Esophagus squamous epithelium (tissue), 5 donors: ENCODE measurements at regions not wholly inside any gene's neighbourhood (a gene's known extent, or its start where the extent isn't known, plus 50 kb on each side); places are given as distances from the start of the nearest gene placed in this dataset.
"Not testable (repeated sequence)": the region's sequence is repeated elsewhere in the genome, so short reads cannot be mapped to it uniquely, and the experiment has no call there.

Experiments used
- DNase-seq: peaks from one replicate; lab custom pipeline; 2025; lab: John Stamatoyannopoulos, UW
- H3K27ac ChIP-seq, 4 donors: fragments of 200-600 bp; sonication (generic); one replicate each; pipeline ENCODE4 v1.5.1; 2016 to 2019; ENCODE audit warnings: mild to moderate bottlenecking in 1 of 4
- H3K27me3 ChIP-seq, 4 donors: fragments of 200-600 bp; sonication (generic); 1 replicate in 3 of 4; 2 replicates in 1 of 4; pipeline versions ENCODE4 v1.5.1 to v1.6.0; 2017 to 2021; ENCODE audit warnings: antibody characterized with exemption in 1 of 4
- H3K36me3 ChIP-seq, 3 donors: fragments of 200-600 bp; sonication (generic); one replicate each; pipeline ENCODE4 v1.5.1; 2016 to 2019
- H3K4me1 ChIP-seq, 3 donors: fragments of 200-600 bp; sonication (generic); one replicate each; pipeline ENCODE4 v1.5.1; 2017 to 2019
- H3K4me3 ChIP-seq, 4 donors: fragments of 200-600 bp; sonication (generic); 1 replicate in 3 of 4; 2 replicates in 1 of 4; pipeline ENCODE4 v1.5.1; 2016 to 2019; ENCODE audit warnings: mild to moderate bottlenecking in 2 of 4, moderate library complexity in 1 of 4
- H3K9me3 ChIP-seq, 3 donors: fragments of 200-600 bp; sonication (generic); one replicate each; pipeline ENCODE4 v1.5.1; 2016 to 2019
- POLR2A ChIP-seq, 4 donors: fragments of 450-650 bp; IDR thresholded peaks; one replicate each; pipeline ENCODE4 v1.6.1; 2017; ENCODE audit warnings: antibody characterized with exemption in 4 of 4, mild to moderate bottlenecking in 4 of 4, moderate library complexity in 3 of 4
- WGBS, 2 donors: methylation state at CpG; one replicate each; pipeline ENCODE4 v1.1.5; 2018; 5-methylcytosine and 5-hydroxymethylcytosine counted together
- intact Hi-C: fragments of 100-400 bp; cut with DNase I; formaldehyde crosslinking; loops from one replicate; pipeline ENCODE4 v1.15.0; 2022
- TF ChIP-seq, protein P1 (sequence below), 6 experiments: fragments of 450-650 bp in 4 of 6; fragments of 200-600 bp in 2 of 6; sonication (generic) in 2 of 6; IDR thresholded peaks; one replicate each; pipeline ENCODE4 v1.5.1; 2016 to 2019; ENCODE audit warnings: antibody characterized with exemption in 6 of 6, mild to moderate bottlenecking in 4 of 6, moderate library complexity in 4 of 6
- donor health status: DM: yes; HTN: yes; CAD: no.

DNA sequence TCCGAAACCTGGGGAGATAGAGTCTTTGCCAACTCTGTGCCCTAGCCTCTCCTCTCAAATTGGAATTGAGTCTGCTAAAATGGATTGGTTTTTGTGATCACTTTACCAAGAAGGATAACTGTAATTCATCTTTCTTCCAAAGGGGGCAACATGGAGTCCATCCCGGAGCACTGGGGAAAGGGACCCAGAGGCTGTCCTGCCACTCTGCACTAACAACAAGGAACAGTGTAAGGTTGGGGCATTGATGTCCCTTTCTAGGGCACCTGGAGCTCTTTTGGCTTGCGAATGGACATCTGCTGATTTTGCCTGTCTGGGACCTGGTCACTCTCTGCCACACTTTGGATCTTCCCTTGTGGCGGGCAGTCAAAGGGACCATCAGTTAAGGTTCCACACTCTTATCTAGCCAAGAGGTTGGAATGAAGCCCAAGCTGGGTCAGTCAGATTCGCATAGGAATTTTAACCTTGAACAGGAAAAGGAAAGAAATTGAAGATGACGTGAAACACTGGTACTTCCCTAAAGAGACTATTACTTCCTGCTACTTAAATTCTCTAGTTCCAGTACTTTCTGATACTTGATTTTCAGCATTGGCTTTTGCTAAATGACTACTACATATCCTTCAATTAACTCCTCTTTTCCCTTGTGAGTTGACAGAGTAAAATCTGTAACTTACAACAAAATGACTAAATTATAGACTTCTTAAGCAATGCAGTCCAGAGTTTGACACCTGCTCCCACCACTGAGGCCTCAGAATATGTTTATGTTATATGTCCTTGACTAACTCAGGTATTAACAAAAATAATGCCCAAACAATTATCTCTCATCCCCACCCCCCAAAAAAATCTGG lies 64.7 kb upstream of the KLF7 start:
- 58 to 62% methylated on average over 5 to 6 of the region's 6 CpGs for WGBS, 2 donors
- Histone ChIP-seq H3K4me3 (no peak overlapping the region), H3K27me3 (no peaks in the 10 kb centered on the region), H3K4me1 (peaks cover 0 to 26% (median 0%) of the 10 kb centered on the region in 3 donors), H3K9me3 (no peaks in the 10 kb centered on the region), H3K27ac (no peak overlapping the region), H3K36me3 (no peaks in the 10 kb centered on the region)
- TF ChIP-seq, protein P1, sequence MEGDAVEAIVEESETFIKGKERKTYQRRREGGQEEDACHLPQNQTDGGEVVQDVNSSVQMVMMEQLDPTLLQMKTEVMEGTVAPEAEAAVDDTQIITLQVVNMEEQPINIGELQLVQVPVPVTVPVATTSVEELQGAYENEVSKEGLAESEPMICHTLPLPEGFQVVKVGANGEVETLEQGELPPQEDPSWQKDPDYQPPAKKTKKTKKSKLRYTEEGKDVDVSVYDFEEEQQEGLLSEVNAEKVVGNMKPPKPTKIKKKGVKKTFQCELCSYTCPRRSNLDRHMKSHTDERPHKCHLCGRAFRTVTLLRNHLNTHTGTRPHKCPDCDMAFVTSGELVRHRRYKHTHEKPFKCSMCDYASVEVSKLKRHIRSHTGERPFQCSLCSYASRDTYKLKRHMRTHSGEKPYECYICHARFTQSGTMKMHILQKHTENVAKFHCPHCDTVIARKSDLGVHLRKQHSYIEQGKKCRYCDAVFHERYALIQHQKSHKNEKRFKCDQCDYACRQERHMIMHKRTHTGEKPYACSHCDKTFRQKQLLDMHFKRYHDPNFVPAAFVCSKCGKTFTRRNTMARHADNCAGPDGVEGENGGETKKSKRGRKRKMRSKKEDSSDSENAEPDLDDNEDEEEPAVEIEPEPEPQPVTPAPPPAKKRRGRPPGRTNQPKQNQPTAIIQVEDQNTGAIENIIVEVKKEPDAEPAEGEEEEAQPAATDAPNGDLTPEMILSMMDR (IDR thresholded peaks at IDR 0.05) = peak in 4 of 6 experiments; percentile 15 to 62 (median 34)
- no peak for TF ChIP-seq POLR2A (IDR thresholded peaks at IDR 0.05)
- intact Hi-C loops = no loop called here
- DNase-seq = no peak

DNA sequence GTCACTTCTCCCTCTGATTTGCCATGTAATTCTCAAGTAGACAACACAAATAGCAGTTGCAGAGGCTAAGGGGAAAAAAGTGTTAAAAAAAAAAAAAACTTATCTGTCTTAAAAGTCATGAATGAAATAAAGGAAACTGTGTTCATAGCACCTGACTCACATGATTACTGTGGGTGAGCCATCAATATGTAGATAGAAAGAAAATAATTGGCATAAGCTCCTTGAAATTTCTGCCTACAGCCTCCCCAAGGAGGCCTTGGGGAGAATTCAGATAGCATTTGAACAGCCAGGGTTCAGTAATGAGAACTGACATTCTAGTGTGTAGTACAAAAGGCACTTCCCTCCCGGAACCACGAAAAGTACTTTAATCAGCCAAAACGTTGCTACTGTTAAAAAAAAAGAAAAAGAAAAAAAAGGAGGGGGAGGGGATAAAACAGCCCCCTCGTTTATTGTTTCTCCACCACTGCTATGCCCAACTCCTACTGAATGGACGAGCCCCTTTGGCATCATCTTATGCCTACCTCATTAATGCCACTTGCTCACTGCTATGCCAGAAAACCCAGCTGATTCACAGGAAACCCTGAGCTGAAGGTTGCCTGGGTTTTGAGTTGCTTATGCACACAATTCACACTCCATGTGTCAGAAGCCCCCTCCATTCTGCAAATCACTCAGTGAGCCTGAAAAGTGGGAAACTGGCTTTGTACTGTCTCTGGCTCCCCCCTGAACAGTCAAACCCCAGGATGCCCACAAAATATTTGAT lies 65.5 kb upstream of the KLF7 start:
- no peak overlapping the region for H3K4me3 ChIP-seq
- H3K27me3 ChIP-seq = no peaks in the 10 kb centered on the region
- intact Hi-C loops = no loop called here
- no peak overlapping the region for H3K27ac ChIP-seq
- peaks cover 0 to 27% (median 0%) of the 10 kb centered on the region in 3 donors for H3K4me1 ChIP-seq
- WGBS, 2 donors = 58 to 59% methylated on average over 5 of the region's 5 CpGs
- no peaks in the 10 kb centered on the region for H3K9me3 ChIP-seq
- TF ChIP-seq, protein P1 (IDR thresholded peaks at IDR 0.05) = no peak
- no peak for TF ChIP-seq POLR2A (IDR thresholded peaks at IDR 0.05)
- no peaks in the 10 kb centered on the region for H3K36me3 ChIP-seq
- DNase-seq = no peak

DNA sequence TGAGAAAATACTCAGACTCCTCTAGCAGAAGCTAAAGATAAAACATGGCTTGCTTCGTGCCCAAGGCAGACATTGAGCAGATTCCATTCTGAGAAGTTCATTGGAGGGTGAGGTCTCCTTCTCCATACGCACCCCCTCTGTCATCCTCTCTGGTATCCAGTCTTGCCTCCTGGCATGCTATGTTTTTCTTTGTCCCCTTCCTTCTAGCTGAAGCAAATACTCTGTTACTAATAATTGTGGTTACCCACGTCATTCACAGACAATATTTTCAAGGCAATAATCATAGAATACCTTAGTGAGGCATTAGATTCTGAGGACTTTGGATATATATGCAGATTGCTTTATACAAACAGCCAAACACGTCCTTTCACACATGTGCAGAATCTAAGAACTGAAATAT lies 66.2 kb upstream of the KLF7 start:
- WGBS, 2 donors = 89 to 96% methylated on average over 4 of the region's 4 CpGs
- no peaks in the 10 kb centered on the region for H3K27me3 ChIP-seq
- H3K4me1 ChIP-seq = peaks cover 0 to 24% (median 0%) of the 10 kb centered on the region in 3 donors
- no peaks in the 10 kb centered on the region for H3K9me3 ChIP-seq
- no peak overlapping the region for H3K27ac ChIP-seq
- intact Hi-C loops = no loop called here
- DNase-seq = no peak
- no peak overlapping the region for H3K4me3 ChIP-seq
- H3K36me3 ChIP-seq = no peaks in the 10 kb centered on the region
- TF ChIP-seq, protein P1 (IDR thresholded peaks at IDR 0.05) = no peak
- TF ChIP-seq POLR2A (IDR thresholded peaks at IDR 0.05) = no peak

DNA sequence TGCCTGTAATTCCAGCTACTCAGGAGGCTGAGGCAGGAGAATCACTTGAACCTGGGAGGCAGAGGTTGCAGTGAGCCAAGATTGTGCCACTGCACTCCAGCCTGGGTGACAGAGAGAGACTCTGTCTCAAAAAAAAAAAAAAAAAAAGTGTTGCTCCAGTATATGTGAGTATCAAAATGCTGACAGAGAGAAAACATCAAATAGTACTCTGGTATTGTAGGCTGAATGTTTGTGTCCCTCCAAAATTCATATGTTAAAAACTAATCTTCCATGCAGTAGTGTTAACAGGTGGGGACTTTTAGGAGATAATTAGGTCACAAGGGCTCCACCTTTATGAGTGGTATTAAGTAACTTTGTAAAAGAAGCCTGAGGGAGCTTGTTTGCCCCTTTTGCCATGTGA lies 67.4 kb upstream of the KLF7 start:
- H3K27ac ChIP-seq, DNase-seq, intact Hi-C loops, H3K9me3 ChIP-seq, H3K4me3 ChIP-seq, H3K27me3 ChIP-seq, H3K36me3 ChIP-seq: not testable (repeated sequence)
- peaks cover 0 to 20% (median 0%) of the 10 kb centered on the region in 3 donors for H3K4me1 ChIP-seq

DNA sequence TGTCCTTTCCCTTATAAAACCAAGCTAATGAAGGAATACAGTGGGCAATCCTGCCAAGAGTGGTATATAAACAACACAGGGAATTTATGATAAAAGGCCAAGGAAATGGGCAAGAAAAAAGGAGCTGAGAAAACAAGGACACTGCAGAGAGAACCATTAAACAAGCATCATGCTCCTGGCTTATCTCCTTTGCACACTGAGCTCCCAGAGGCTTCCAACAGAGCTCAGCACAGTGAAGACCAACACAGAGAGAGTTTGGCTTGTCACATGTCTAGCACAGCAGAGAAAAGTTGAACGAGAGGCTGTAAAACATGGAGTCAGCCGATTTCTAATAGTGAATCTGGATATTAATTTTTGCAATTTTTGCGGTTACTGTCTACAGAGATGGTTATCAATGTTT lies 68.0 kb upstream of the KLF7 start:
- Histone ChIP-seq H3K27me3 (no peaks in the 10 kb centered on the region), H3K4me3 (no peak overlapping the region), H3K9me3 (no peaks in the 10 kb centered on the region), H3K36me3 (no peaks in the 10 kb centered on the region), H3K4me1 (peaks cover under 1 to 23% (median 5%) of the 10 kb centered on the region in 3 donors), H3K27ac (no peak overlapping the region)
- intact Hi-C loops = no loop called here
- 52 to 77% methylated on average over 3 of the region's 3 CpGs for WGBS, 2 donors
- no peak for DNase-seq
- TF ChIP-seq, protein P1 (IDR thresholded peaks at IDR 0.05) = no peak
- TF ChIP-seq POLR2A (IDR thresholded peaks at IDR 0.05) = no peak
